ENCODE measurements at regions not wholly inside any gene's neighbourhood (a gene's known extent, or its start where the extent isn't known, plus 50 kb on each side); places are given as distances from the start of the nearest gene placed in this dataset.

- TF ChIP-seq POLR2AphosphoS5 (IDR thresholded peaks at IDR 0.05; ENCODE audit: low read depth) (no peak), CTCF (IDR thresholded peaks at IDR 0.05; ENCODE audit: insufficient read depth, low read length) (no peak)
Measured at GRCh38 chr13:84272877-84273562, 390.7 kb upstream of the SLITRK1 start.
